Hippocampal formation (tissue), 2 donors: ENCODE measurements at regions not wholly inside any gene's neighbourhood (a gene's known extent, or its start where the extent isn't known, plus 50 kb on each side); places are given as distances from the start of the nearest gene placed in this dataset.
"Not testable (repeated sequence)": the region's sequence is repeated elsewhere in the genome, so short reads cannot be mapped to it uniquely, and the experiment has no call there.

Experiments used
- DNase-seq, 2 donors: peaks; one replicate each; lab custom pipeline; 2025; lab: John Stamatoyannopoulos, UW

GRCh38 chr10:81109200-81109752 is 571.6 kb downstream of the SH2D4B start:
- no peak for DNase-seq

- DNase-seq = no peak
Measured at GRCh38 chr10:81116201-81116600, 578.5 kb downstream of the SH2D4B start.

- no peak for DNase-seq
Measured at GRCh38 chr10:81116990-81117389, 579.3 kb downstream of the SH2D4B start.

GRCh38 chr10:81127931-81128330 is 590.2 kb downstream of the SH2D4B start:
- DNase-seq = no peak

DNA sequence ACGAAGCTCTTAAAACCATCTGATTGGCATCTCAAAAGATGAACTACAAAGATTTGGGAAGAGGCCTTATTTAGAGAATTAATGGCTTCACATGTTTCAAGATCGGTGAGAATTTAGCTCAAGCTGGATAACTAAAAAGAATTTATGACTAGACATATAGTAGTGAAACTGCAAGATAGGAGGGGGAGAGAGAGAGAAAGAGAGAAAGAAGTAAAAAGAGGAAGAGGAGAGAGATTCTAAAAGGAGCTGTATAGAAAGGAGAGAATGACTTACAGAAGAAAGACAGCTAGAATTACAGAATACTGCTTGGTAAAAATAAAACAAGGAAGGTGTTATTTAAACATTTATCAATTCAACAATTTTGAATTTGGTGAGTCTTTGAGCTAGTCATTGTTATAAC is 592.3 kb downstream of the SH2D4B start:
- no peak for DNase-seq

DNA sequence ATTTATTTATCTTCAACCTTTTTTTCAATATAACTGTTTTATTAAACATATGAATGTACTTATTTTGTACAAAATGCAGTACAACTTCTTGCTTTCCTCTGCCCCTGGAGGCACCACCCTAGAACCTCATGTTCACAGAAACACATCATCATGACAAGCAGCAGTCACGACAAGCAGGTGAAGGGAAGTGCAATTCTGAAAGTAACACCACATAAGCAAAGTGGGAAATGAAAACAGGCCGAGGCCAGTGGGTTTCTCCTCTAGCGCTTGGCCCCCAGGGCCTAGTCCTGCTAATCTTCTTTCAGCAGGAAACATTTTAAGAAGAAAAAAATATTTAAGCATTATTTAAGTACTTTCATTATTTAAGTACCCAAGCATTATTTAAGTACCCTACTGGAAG is 598.1 kb downstream of the SH2D4B start:
- DNase-seq = no peak

DNA sequence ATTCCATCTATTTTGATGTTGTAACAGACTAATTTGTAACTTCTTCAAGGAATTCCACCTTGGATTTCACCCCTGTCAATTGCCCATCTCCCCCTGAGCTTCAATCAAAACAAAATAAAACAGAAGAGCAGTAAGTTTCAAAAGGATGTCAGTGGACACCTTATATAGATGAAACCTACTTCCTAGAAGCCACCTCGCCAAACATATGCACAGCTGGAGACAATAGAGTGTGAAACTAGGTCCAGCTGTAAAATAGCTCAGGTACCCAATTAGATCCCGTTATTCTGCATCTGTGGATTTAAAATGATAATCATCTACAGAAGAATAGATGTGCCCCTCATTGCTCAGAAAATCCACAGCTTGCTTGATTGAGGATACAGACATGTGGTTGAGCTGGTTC is 598.6 kb downstream of the SH2D4B start:
- DNase-seq = no peak

DNA sequence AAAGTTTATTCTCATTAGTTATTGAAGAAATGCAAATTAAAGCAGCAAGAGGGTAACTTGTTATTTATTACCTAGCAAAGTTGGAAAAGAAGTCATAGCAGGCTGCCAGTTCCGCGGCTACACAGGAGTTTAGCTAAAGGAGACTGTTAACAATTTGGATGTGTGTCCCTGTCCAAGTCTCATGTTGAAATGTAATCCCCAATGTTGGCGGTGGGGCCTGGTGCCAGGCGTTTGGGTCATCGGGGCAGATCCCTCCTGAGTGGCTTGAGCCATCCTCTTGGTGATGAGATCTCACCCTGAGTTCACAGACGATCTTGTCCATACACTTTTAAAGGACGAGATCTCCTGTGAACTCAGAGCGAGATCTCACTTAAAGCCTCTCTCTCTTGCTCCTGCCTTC is 608.3 kb downstream of the SH2D4B start:
- no peak for DNase-seq

DNA sequence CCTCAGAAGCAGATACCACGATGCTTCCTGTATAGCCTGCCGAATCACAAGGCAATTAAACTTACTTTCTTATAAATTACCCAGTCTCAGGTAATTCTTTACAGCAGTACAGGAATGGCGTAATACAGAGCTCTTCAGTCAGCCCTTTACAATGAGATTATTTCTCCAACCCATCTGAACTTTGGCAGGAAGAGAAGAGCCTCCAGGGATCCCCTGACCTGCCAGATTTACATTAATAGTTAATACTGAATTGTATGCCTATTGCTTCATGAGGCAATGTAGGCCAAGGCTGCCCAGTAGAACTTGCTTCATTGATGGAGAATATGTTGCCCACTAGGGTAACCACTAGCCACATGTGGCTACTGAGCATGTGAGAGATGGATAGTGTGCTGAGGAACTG is 608.7 kb downstream of the SH2D4B start:
- no peak for DNase-seq

- no peak for DNase-seq
Measured at GRCh38 chr10:81152656-81153055, 615.0 kb downstream of the SH2D4B start.

GRCh38 chr10:81157681-81158080 is 620.0 kb downstream of the SH2D4B start:
- no peak for DNase-seq

GRCh38 chr10:81177651-81178244 is 640.0 kb downstream of the SH2D4B start:
- DNase-seq = no peak

GRCh38 chr10:81179324-81179723 is 641.6 kb downstream of the SH2D4B start:
- DNase-seq = no peak

DNA sequence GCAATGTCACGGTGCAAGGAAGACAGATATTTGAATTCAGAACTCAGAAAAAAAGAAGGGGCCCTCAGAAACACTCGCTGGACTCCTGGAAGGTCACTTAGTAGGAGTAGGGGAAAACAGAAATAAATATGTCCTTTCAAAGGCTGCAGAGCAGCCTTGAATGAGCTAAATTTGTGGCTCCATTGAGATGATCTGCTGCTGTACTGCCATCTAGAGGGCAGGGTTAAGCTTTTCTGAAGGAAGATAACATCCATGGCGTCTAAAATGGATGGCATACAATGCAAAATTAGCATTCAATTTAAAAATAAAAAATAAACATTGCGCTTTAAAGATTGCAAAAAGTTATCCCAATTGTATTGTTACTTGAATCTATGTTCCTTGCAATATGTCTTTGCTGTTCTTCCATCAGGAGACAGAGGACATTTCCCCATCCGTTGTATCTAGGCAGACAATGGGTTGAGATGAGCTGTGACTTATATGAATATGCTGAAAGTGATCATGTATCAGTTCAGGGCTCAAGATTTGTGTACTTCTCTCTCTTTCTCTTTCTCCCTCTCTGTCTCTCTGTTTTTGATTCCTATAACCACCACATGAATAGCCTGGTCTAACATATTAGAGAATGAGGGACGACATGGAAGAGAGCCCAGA is 642.2 kb downstream of the SH2D4B start:
- no peak for DNase-seq

- no peak for DNase-seq
Measured at GRCh38 chr10:81182296-81182695, 644.6 kb downstream of the SH2D4B start.

DNA sequence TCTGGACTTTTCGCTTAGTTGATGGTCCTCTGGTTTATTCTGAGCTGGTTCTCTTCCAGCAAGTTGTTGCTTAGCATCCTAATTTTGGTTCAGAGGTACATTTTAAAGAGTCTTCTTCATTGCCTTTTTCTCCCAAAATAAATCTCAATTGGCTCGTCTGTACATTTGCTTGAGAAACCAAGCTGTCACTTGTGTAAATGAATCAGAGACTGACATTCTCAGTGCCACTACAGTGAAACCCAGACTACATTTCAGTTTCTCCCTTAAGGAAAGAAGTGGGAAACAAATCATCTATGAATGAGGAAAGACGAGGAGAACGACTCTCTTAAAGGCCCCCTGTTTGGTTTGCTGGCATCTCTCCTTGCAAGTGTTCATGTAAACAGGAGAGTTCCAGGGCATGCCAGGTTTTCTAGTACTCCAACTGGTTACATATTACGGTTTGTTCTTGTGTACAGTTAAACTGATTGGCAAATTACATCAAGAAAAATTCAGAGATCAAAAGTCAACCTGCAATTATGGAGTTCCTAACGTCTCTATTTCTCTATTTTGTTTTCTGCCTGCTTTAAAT is 654.6 kb downstream of the SH2D4B start:
- DNase-seq = no peak

DNA sequence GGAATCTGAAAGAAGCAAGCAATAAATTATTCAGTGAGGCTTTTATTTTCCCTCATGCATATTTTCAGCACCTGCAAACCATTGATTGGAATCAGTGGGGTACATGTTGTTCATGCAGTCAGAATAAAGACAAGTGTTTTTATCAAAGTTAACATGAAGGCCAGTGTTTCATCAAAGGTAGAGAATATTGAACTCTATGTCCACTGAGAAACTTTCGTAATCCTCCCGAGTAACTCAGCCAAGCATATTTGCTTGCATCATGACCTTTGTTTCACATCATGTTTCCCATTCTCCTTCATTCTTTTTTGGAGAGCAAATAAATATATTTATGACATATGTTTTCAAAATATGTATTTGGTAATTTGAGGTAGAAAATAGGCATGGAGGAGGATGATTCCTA is 663.1 kb downstream of the SH2D4B start:
- DNase-seq = no peak

DNA sequence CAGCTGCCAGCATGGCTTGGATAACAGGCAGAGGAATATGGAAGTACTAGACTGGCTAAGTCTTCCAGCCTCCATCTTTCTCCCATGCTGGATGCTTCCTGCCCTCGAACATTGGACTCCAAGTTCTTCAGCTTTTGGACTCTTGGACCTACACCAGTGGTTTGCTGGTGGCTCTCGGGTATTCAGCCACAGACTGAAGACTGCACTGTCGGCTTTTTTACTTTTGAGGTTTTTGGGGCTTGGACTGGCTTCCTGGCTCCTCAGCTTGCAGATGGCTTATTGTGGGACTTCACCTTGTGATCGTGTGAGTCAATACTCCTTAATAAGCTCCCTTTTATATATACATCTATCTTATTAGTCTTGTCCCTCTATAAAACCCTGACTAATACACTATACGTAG is 667.6 kb upstream of the NRG3 start:
- not testable (repeated sequence) for DNase-seq

DNA sequence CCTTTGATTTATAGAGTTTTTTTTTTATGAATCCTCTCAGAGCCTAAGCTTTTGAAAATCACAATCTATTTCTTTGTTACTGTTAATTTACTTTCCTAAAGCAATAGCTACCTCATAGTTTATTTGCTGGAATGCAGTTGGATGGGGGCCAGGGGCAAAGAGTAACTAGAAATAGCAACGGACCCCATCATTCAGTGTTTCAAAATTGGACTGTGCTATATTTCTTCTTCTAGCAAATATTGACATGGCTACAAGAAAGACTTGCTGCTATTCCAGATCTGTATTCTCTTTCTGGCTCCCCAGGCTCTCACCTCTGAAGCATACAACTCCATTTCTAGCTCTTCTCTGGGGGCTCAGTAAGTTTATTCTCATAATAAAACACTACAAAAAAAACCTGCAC is 661.6 kb upstream of the NRG3 start:
- no peak for DNase-seq

DNA sequence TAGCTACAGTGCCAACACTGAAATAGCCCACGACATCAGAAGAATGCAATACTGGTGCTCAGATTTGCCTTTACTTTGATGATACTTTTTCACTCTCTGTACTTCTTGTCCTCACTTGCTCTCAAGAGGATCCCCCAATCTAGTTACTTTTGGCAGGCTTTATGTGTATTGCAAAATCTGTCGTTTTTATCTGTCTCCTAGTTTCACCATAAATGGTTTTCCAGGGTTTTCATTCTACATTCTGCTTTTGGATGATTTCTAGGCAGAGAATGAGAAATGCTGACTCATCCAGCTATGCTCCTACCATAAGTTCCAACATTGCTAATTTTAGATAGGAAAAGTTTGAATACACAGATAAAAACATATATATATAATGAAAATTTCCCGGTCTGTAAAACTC is 659.5 kb upstream of the NRG3 start:
- no peak for DNase-seq

- DNase-seq = no peak
Measured at GRCh38 chr10:81216949-81217348, 658.0 kb upstream of the NRG3 start.

- DNase-seq = no peak
Measured at GRCh38 chr10:81218307-81218706, 656.7 kb upstream of the NRG3 start.

GRCh38 chr10:81219758-81220157 is 655.2 kb upstream of the NRG3 start:
- DNase-seq = no peak

DNA sequence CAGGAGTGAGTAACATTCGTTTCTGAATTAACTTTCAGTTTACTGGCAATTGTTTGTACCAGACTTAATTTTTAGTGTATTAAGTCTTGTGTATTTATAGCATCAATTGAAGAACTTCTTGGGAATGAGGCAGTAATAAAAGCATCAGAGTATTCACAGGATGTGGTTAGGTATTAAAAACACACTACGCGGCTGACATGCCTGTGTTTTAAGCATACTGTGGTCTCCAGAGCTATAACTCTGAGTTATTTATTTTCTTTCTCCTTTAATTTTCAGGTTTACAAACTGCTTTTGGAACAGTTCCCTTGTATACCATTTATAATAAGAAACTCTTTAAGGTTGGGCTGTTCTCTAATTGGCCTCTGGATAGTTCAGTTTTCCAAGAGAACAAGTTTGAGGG is 626.1 kb upstream of the NRG3 start:
- DNase-seq = no peak
